HepG2 (cell line): ENCODE measurements at regions not wholly inside any gene's neighbourhood (a gene's known extent, or its start where the extent isn't known, plus 50 kb on each side); places are given as distances from the start of the nearest gene placed in this dataset.

Experiments used
- ATAC-seq: fragments of 200-7000 bp; cut with Tn5 transposase; 3 replicates; pipeline ENCODE4 v1.9.1; 2020; ENCODE audit warnings: mild to moderate bottlenecking, moderate library complexity
- BruUV-seq: library from RNA; stranded (reverse); fragments of 400-500 nt; replicated peaks from 2 replicates; lab custom pipeline; 2021; lab: Mats Ljungman, UMichigan
- CTCF ChIA-PET: fragments of 300-600 bp; formaldehyde crosslinking; extraction: SDS; loops from one replicate; lab custom pipeline; 2021; ENCODE audit warnings: low total read pairs, inconsistent platforms, low intra/inter-chr PET ratio; lab: Yijun Ruan, JAX
- POLR2A ChIA-PET: fragments of 350-600 bp; sonication (Branson Sonifier 250); formaldehyde crosslinking; loops from one replicate; lab custom pipeline; 2020; ENCODE audit warnings: antibody characterized with exemption, inconsistent platforms; lab: Yijun Ruan, JAX
- DNase-seq: peaks from one replicate; pipeline ENCODE4 v3.0.0-alpha.2; 2015; ENCODE audit warnings: low spot score
- FAIRE-seq: peaks from 3 replicates; lab custom pipeline; 2011; peaks lifted over from hg19 to GRCh38; lab: Jason Lieb, UNC
- H2AFZ ChIP-seq: one replicate; pipeline ENCODE4 v1.6.1; 2011; ENCODE audit warnings: low read length, inconsistent platforms
- H3K27ac ChIP-seq: fragments of 300-600 bp; 3 replicates; pipeline ENCODE4 v1.8.0; 2011; ENCODE audit warnings: mixed run types, mild to moderate bottlenecking, mixed read lengths, low read length, inconsistent platforms; ENCODE audit not compliant: insufficient read depth; ENCODE audit errors: extremely low read length
- H3K27me3 ChIP-seq, 2 experiments: fragments of 200-600 bp in 1 of 2; 2 replicates in 1 of 2; 3 replicates in 1 of 2; pipeline versions ENCODE4 v1.6.0 to v1.8.0; 2011; ENCODE audit warnings: low read length in 2 of 2, mild to moderate bottlenecking in 2 of 2, moderate library complexity in 2 of 2, inconsistent platforms in 1 of 2; ENCODE audit not compliant: insufficient read depth in 2 of 2, control insufficient read depth in 1 of 2
- H3K36me3 ChIP-seq, 2 experiments: fragments of 200-600 bp in 1 of 2; replicated peaks in 1 of 2; 2 replicates in 1 of 2; 3 replicates in 1 of 2; pipeline versions ENCODE4 v1.5.1 to v1.8.0; 2011; ENCODE audit warnings: low read length in 2 of 2, inconsistent platforms in 1 of 2; ENCODE audit not compliant: insufficient read depth in 2 of 2, control insufficient read depth in 1 of 2
- H3K4me1 ChIP-seq: 2 replicates; pipeline ENCODE4 v1.5.1; 2012; ENCODE audit warnings: low read length, inconsistent platforms; ENCODE audit not compliant: insufficient read depth
- H3K4me2 ChIP-seq: 2 replicates; pipeline ENCODE4 v1.6.0; 2011; ENCODE audit warnings: low read depth, low read length, inconsistent platforms
- H3K4me3 ChIP-seq, 3 experiments: fragments of 200-600 bp in 1 of 3; sonication (generic), shearing (Covaris generic) in 1 of 3; replicated peaks in 1 of 3; 2 replicates each; pipeline ENCODE4 v1.5.1; 2011 to 2016; ENCODE audit warnings: low read length in 3 of 3, inconsistent platforms in 2 of 3, low read depth in 2 of 3, mild to moderate bottlenecking in 2 of 3, control low read depth in 1 of 3, mixed read lengths in 1 of 3; ENCODE audit not compliant: insufficient read depth in 1 of 3
- H3K79me2 ChIP-seq: one replicate; pipeline ENCODE4 v1.6.1; 2011; ENCODE audit warnings: low read length, inconsistent platforms; ENCODE audit not compliant: insufficient read depth
- H3K9ac ChIP-seq: 2 replicates; pipeline ENCODE4 v1.6.0; 2011; ENCODE audit warnings: mild to moderate bottlenecking, low read depth, low read length, inconsistent platforms; ENCODE audit not compliant: insufficient read depth
- H3K9me3 ChIP-seq: 2 replicates; pipeline ENCODE4 v1.5.1; 2012; ENCODE audit warnings: mild to moderate bottlenecking, low read length
- H4K20me1 ChIP-seq: 2 replicates; pipeline ENCODE4 v1.6.0; 2011; ENCODE audit warnings: inconsistent platforms, mild to moderate bottlenecking, low read length, moderate library complexity; ENCODE audit not compliant: insufficient read depth
- KAT8 ChIP-seq: IDR thresholded peaks from 2 replicates; pipeline ENCODE4 v1.6.1; 2016; ENCODE audit warnings: missing genetic modification reagents, missing compliant biosample characterization
- KLF15 ChIP-seq: sonication (generic); formaldehyde crosslinking; IDR thresholded peaks from 2 replicates; pipeline ENCODE4 v1.8.1; 2023; ENCODE audit warnings: borderline replicate concordance, mild to moderate bottlenecking, inconsistent platforms, missing genetic modification reagents, mixed read lengths
- MAFG ChIP-seq: sonication (generic); formaldehyde crosslinking; IDR thresholded peaks from 2 replicates; pipeline ENCODE4 v1.5.1; 2020; ENCODE audit warnings: mild to moderate bottlenecking, missing genetic modification reagents
- MBD4 ChIP-seq: IDR thresholded peaks from 2 replicates; pipeline ENCODE4 v1.6.1; 2012; ENCODE audit warnings: low read length, inconsistent platforms, borderline replicate concordance
- PBX2 ChIP-seq: IDR thresholded peaks from 2 replicates; pipeline ENCODE4 v1.6.1; 2016; ENCODE audit warnings: control low read depth
- PTBP1 ChIP-seq: fragments of 200-400 bp; formaldehyde crosslinking; IDR thresholded peaks from 2 replicates; pipeline ENCODE4 v1.6.1; 2018; ENCODE audit warnings: low read length, low read depth; ENCODE audit not compliant: poor library complexity, severe bottlenecking
- RBAK ChIP-seq: sonication (generic); formaldehyde crosslinking; IDR thresholded peaks from 2 replicates; pipeline ENCODE4 v1.5.1; 2020; ENCODE audit warnings: mild to moderate bottlenecking, missing genetic modification reagents
- ZNF17 ChIP-seq: sonication (generic); formaldehyde crosslinking; IDR thresholded peaks from 2 replicates; pipeline ENCODE4 v1.5.0; 2020; ENCODE audit warnings: mild to moderate bottlenecking, missing genetic modification reagents
- ZNF280B ChIP-seq: sonication (generic); formaldehyde crosslinking; IDR thresholded peaks from 2 replicates; pipeline ENCODE4 v1.5.0; 2020; ENCODE audit warnings: missing genetic modification reagents, mild to moderate bottlenecking, borderline replicate concordance
- ZNF432 ChIP-seq: sonication (generic); formaldehyde crosslinking; IDR thresholded peaks from 2 replicates; pipeline ENCODE4 v1.5.0; 2020; ENCODE audit warnings: missing genetic modification reagents, mild to moderate bottlenecking, borderline replicate concordance
- ZNF547 ChIP-seq: sonication (generic); formaldehyde crosslinking; IDR thresholded peaks from 2 replicates; pipeline ENCODE4 v1.5.1; 2020; ENCODE audit warnings: mild to moderate bottlenecking, missing genetic modification reagents
- ZNF598 ChIP-seq: sonication (generic); formaldehyde crosslinking; IDR thresholded peaks from 2 replicates; pipeline ENCODE4 v1.5.1; 2020; ENCODE audit warnings: mild to moderate bottlenecking, missing genetic modification reagents, borderline replicate concordance
- WGBS: methylation state at CpG from one replicate; pipeline ENCODE4 v1.1.6; 2017; ENCODE audit warnings: low lambda C conversion rate; 5-methylcytosine and 5-hydroxymethylcytosine counted together
- in situ Hi-C: cut with HindIII; loops from 2 replicates; pipeline ENCODE4 v1.10.0; 2017; ENCODE audit warnings: low pct_unique_long_range_greater_than_20kb; ENCODE audit not compliant: extremely low pct_ligation_motif_present
- intact Hi-C: fragments of 100-400 bp; cut with micrococcal nuclease; formaldehyde crosslinking; loops from one replicate; pipeline ENCODE4 v1.10.0; 2022; ENCODE audit not compliant: unreplicated experiment
- TF ChIP-seq, protein P1 (sequence below): sonication (generic); formaldehyde crosslinking; IDR thresholded peaks from 2 replicates; pipeline ENCODE4 v1.4.0; 2020; ENCODE audit warnings: mild to moderate bottlenecking, low read depth, missing genetic modification reagents
- TF ChIP-seq, protein P2 (sequence below): sonication (generic); formaldehyde crosslinking; IDR thresholded peaks from 2 replicates; pipeline ENCODE4 v1.8.0; 2022; ENCODE audit warnings: mild to moderate bottlenecking, missing genetic modification reagents, borderline replicate concordance

DNA sequence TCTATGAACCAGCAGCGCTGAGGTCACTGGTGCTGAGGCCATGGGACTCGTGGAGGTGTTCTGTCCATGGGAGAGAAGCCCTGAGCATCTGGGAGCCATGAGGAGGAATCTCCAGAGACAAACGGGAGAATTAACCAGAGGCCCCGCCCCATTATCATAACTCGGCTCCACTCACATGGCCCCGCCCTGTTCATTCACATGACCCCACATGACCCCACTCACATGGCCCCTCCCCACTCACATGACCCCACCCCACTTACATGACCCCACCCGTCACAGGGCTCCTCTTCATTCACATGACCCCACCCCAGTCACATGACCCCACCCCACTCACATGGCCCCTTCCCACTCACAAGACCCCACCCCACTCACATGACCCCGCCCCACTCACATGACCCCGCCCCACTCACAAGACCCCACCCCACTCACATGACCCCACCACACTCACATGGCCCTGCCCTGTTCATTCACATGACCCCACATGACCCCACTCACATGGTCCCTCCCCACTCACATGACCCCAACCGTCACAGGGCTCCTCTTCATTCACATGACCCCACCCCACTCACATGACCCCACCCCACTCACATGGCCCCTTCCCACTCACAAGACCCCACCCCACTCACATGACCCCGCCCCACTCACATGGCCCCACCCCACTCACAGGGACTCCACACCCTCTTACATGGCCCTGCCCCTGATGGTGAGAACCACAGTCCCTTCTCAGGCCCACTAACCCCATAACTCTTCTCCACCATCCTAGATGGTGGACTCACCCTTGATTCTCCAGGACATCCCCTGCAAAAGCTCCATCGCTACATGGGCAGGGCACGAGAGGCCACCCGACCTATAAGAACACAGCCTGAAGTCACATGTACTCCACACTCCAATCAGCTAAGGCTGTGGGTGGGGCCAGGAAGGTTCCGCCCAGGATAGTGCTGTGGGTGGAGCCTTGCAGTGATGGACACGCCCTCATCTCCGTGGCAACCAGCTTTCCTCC is 151.1 kb upstream of the SFSWAP start:
- CTCF ChIA-PET: no interaction called here
- 23% methylated on average over 12 of the region's 17 CpGs for WGBS
- FAIRE-seq (no peak), DNase-seq (no peak), ATAC-seq (peak; percentile 31; the same call in 2 of the 3 replicates)
- Histone ChIP-seq H3K4me1 (no peaks in the 10 kb centered on the region), H3K27ac (no peak overlapping the region), H3K36me3 (no peaks in the 10 kb centered on the region), H3K4me3 (no peak overlapping the region), H3K79me2 (no peaks in the 10 kb centered on the region), H2AFZ (no peak overlapping the region), H3K4me2 (no peak overlapping the region), H3K9ac (no peak overlapping the region), H3K9me3 (no peaks in the 10 kb centered on the region), H3K27me3 (peaks cover 1 to 35% of the 10 kb centered on the region in 2 experiments; a peak in 4 of 5 replicates), H4K20me1 (no peaks in the 10 kb centered on the region)
- POLR2A ChIA-PET: no interaction called here
- in situ Hi-C loops (no loop called here), intact Hi-C loops (no loop called here)
- TF ChIP-seq ZNF280B (CRISPR knock-in tag): no peak
- TF ChIP-seq KAT8 (CRISPR knock-in tag): no peak
- no peak for TF ChIP-seq MBD4
- TF ChIP-seq, protein P1, sequence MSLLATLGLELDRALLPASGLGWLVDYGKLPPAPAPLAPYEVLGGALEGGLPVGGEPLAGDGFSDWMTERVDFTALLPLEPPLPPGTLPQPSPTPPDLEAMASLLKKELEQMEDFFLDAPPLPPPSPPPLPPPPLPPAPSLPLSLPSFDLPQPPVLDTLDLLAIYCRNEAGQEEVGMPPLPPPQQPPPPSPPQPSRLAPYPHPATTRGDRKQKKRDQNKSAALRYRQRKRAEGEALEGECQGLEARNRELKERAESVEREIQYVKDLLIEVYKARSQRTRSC (CRISPR knock-in tag): no peak
- TF ChIP-seq ZNF17: no peak
- no peak for TF ChIP-seq ZNF432
- TF ChIP-seq, protein P2, sequence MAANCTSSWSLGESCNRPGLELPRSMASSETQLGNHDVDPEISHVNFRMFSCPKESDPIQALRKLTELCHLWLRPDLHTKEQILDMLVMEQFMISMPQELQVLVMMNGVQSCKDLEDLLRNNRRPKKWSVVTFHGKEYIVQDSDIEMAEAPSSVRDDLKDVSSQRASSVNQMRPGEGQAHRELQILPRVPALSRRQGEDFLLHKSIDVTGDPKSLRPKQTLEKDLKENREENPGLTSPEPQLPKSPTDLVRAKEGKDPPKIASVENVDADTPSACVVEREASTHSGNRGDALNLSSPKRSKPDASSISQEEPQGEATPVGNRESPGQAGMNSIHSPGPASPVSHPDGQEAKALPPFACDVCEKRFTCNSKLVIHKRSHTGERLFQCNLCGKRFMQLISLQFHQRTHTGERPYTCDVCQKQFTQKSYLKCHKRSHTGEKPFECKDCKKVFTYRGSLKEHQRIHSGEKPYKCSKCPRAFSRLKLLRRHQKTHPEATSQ: no peak
- TF ChIP-seq MAFG: no peak
- TF ChIP-seq PBX2 (CRISPR knock-in tag): no peak
- TF ChIP-seq KLF15 (CRISPR knock-in tag): no peak
- TF ChIP-seq PTBP1: no peak
- TF ChIP-seq RBAK (CRISPR knock-in tag): no peak
- no peak for TF ChIP-seq ZNF547 (CRISPR knock-in tag)
- no peak for TF ChIP-seq ZNF598 (CRISPR knock-in tag)
- no TSS peak for BruUV-seq
